Cerebellar nuclear complex (tissue), 1 donor: ENCODE measurements at regions not wholly inside any gene's neighbourhood (a gene's known extent, or its start where the extent isn't known, plus 50 kb on each side); places are given as distances from the start of the nearest gene placed in this dataset.
"Not testable (repeated sequence)": the region's sequence is repeated elsewhere in the genome, so short reads cannot be mapped to it uniquely, and the experiment has no call there.

Experiments used
- DNase-seq, 2 experiments: peaks; one replicate each; lab custom pipeline; 2025; lab: John Stamatoyannopoulos, UW

DNA sequence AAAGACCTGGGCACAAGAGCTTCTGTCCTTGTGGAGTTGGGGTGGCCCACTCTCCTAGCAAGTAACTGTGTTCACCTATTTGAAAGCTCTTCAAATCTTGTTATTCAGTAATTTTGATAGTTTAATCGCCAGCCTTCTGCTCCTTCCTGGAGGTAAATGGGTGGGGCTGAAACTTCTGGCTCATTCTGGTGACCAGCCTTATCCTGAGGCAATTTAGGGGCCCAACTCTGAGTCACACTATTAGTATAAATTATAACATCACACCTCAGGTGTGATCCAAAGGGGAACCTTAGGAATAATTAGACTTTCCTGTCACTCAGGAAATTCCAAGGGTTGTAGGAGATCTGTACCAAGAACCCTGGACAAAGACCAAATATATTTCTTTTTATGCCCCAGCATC lies 255.8 kb upstream of the RGPD4 start:
- DNase-seq = no peak

DNA sequence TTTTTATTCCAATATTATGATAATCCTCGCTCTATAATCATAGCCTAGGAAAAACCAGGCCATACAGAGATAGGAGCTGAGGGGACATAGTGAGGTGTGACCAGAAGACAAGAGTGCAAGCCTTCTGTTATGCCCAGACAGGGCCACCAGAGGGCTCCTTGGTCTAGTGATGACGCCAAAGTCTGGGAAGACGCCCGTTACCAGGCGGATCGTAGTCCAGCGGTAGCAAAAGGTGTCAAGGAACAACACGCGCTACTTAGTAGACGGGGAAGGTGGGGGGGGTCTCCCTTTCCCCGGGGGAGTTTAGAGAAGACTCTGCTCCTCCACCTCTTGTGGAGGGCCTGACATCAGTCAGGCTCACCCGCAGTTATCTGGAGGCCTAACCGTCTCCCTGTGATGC lies 253.8 kb upstream of the RGPD4 start:
- not testable (repeated sequence) for DNase-seq

DNA sequence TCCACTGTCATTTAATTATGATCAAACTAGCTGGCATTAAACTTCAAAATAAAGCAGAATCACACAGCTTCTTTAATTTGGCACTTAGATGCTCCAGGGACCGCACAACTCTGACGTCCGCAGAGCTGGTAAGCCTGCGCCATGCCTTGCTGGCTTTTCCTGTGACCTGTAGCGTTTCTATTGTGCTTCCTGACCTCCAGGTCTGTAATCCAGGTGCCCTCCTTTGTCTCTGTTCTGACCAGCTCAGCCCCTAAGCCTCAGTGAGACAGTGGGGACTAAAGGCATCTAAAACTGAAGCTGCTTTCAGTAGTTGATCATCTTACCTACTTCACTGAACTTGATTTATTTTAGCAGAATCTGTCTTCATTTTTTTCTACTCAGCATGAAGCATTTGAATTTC lies 249.7 kb upstream of the RGPD4 start:
- no peak for DNase-seq

DNA sequence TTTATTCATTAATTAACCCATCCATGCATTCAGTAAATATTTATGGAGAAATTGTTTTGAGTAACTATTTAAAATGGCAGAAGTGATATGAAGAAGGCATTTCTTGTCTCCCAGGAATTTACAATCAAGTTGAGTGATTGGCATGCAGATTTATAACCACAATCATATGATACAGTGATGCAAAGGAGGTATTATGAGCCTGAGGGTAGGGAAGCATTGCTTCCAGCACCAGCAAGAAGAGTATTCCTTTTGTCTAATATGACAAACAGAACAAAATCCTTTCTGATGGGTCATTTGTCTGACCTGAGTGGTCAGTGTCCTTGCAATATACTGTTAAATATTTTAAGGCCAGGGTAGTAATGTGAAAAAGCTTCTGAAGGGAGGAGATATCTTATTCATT lies 244.2 kb upstream of the RGPD4 start:
- DNase-seq = no peak

DNA sequence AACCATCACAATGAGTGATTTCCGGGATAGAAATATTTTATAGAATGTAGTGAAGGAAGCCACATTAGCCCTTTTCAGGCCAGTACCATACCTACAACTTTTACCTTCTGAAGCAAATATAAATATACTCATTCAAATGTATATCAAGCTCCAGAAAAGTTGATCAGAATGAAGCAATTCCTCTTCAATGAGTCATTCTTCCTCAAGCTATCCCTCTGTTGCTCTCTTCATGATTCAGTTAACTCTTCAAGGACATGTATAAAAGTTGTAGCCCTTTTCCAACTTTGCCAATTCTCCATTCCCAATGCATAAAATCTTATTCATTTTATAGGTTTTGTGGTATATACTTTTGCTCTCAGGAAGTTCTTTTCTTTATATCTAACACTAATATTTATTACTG lies 242.1 kb upstream of the RGPD4 start:
- DNase-seq = no peak

DNA sequence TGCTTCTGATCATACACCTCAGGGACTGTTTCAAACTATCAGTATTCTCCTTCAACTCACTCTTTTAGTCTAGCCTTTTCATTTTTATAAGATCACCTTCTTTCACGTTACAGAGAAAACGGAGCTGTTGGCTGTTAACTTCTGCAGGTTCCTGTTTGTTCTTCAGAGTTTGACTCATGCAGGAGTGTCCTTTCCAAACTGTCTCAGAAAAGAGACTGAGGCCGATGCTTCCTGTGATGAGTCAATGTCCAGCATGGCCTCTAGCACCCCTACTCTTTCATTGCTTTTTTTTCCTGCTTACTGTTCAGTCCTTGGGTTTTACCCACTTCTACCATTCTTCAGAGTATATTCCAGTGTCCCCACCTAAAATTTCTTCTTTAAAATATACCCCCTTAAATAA lies 240.8 kb upstream of the RGPD4 start:
- DNase-seq = no peak

DNA sequence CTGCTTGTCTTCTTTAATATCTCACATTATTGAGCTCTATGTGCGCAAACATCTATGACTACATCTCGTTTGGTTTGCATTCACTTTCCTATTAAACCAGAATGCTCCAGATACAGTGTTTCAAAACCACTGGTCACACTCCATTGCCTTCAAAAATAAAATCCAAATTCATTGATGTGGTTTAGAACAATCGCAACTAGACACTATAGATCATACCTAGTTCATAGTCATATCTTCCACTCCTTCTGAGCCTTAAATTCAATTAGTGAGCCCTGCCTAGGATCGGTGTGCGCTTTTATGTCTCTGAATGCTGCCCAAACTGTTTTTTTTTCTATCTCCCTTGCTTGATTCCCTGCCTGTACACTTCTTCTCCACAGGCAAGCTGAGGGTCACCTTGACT lies 238.5 kb upstream of the RGPD4 start:
- no peak for DNase-seq

DNA sequence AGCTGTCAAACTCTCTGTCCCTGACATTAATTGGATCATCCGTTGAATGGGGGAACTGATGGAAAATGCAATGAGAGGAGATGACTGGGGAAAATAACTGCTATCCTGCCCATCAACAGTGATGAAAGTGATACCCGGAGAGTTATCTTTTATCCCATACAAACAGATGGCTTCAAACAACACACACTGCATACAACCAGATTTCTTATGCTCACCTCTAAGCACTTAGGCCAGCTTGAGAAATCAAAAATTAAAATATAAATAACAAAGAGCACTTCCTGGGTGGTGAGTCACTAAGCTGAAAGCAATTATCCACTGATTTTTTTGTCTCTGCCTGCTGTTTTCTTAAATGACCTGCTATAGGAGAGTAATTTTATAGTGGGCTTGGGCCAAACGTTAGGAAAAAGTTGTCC lies 237.6 kb upstream of the RGPD4 start:
- DNase-seq = no peak

DNA sequence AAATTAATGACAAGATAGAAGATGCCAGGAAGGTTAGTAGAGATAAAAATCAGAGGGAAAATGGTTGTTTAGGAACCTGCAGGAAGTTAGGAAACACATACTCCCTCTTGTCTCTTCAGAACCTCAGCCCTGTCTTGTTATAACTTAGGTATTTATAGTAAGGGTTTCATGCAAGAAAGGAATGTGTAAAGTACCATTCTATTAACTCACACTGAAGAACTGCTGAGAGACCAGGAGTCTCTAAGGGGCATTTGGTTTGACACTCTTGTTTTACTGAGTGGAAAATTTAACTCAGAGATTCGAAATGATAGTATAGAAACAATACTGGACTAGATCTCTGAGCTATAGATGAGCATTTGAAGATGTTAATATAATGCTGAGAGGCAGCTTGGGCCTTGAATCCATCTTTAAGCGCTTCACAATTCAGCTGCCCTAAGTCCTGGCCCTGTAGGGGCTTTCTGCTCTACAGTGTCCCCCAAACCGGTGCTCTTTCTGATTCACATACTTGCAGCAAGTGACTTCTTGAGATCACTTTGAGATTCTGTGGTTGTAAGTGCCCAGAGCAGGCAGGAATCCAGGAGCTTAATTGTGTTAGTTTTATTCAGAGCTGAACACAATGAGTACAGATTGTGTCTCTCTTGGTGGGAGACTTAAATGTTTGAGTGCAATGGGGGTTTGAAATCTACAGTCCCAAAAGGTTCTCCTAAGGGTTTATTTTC lies 235.0 kb upstream of the RGPD4 start:
- no peak for DNase-seq

DNA sequence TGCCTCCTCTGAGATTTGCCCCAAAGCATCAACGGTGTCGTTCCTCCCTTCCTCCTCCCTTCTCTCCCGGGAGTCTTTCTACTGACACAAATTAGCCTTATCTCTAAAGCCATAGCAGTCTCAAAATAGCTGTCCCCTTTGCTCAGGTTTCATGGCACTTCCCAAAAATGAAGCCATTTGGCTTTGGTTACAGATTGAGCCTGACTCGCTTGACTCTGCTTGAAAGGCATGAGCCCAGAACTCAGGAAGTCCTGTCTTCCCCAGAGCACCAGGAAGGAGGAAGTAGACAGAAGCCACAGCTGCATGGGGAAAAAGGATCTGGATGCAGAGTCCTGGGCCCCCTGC lies 234.4 kb upstream of the RGPD4 start:
- DNase-seq = no peak

DNA sequence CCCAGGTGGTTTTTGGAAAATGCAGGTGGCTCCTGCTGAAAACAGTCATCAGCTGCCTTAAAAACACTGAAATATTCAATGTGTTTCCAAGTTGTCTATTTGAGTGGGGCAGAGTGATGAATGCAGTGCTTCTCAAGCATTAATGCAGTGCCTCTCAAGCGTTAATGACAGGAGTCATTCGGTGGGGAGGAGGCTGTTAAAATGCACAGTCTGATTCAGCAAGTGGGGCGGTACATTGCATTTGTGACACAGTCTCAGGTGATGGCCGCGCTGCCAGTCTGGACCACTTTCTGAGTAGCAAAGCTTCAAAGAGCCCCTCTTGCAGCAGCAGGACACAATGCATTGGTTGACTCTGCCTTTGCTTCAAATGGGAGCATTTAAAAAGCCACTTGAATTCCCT lies 231.4 kb upstream of the RGPD4 start:
- no peak for DNase-seq

DNA sequence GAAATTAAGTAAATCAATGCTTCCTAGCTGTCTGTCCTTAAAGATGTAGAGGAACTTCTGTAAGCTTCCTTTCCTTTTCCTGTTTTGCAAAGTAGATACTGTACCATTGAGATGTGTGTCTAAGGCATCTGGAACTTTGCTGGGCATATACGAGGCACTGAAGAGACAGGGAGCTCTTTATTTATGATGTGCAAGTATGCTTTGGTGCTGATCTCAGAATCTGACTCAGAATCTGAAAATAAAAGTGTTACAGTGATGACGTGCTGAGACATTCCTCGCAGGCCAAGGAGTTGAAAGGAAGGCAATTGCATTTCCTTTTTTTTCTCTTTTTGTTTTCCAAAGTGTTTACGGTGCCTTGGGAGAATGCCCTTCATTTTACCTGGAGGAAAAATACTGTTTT lies 230.9 kb upstream of the RGPD4 start:
- DNase-seq = no peak

DNA sequence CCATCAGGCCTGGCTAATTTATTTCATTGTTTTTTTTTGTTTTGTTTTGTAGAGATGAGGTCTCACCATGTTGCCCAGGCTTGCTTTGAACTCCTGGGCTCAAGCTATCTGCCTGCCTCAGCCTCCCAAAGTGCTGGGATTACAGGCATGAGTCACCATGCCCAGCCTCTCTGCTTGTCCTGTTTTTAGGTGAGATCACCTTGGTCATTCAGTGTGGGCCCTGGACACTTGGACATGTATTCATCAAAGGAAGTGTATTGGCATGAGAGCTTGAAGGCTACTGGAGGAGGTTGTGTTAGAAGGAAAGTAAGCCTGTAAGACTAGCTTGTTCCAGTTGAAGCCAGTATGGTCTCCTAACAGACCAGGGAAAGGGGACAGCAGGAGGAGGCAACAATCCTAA lies 229.2 kb upstream of the RGPD4 start:
- DNase-seq = no peak

DNA sequence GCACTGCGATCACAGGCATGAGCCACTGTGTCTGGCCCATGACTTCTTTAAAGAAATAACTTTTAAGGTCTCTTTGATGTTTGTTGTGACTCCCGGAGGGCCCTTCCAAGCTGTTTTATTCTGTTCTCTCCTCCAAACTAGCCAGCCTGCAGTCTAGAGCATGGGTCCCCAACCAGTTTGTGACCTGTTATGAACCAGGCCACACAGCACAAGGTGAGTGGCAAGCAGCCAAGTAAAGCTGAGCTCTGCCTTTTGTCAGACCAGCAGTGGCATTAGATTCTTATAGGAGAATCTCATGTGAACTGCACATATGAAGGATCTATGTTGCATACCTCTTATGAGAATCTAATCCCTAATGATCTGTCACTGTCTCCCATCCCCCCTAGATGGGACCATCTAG lies 223.9 kb upstream of the RGPD4 start:
- DNase-seq = no peak

DNA sequence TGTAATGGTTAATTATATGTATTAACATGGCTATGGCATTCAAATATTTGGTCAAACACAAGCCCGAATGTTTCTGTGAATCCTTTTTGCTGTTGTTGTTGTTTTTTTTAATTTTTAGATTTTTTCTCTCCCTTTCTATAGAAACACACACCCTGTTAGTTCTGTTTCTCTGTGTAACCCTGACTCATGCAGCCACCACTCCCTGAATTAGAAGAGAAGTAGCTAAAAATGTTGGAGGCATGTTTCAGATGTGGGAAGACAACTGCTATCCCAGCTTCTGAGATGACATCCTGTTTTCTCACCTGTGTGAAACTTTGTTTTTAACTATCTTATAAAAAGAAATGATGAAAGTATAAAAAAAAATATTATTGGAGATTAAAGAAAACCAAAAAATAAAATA lies 219.6 kb upstream of the RGPD4 start:
- DNase-seq = no peak

DNA sequence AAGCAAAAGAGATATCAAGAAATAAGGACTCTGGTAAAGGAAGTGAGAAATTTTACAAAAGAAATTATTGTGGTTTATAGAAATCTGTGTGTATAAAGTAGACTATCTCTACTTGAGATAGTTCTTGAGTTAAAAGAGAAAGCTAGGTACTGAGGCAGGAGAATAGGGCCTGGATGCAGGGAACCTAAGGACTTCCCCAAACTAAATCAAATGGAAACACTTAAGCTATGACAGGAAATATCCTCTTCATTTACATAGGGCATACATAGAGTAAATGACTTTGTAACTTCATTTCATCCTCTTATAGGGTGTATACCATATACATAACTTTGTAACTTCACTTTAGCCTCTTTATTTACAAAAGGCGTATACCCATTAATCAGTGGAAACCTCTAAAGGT lies 219.2 kb upstream of the RGPD4 start:
- DNase-seq = no peak

DNA sequence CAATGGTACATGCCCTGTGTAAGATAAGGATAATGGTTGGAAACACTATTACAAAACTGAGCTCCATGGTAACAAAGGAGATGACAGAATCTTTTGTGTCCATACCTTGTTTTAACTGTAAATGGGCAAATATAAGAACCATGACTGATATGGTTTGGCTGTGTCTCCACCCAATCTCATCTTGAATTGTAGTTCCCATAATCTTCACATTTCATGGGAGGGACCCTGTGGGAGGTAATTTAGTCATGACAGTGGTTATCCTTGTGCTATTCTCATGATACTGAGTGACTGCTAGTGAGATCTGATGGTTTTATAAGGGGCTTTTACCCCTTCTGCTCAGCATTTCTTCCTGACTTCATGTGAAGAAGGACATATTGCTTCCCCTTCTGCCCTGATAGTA lies 211.7 kb upstream of the RGPD4 start:
- no peak for DNase-seq

DNA sequence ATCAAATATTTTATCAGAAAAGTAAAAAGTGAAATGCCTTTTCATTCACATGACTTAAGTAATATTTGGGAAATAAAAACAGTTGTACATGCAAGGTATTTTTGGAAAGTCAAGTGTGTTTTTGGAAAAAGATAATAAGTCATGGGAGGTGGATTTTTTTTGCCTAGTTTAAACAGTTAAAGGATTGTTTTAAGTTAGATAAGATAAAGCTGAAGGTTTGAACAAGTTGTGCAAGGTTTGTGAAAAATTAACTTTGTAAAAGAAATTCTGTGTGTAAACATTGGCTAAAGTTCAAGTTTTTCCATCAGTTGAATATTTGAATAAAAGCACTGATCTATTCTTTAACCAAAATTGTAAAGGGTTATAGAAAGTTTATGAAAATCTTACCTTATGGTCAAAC lies 207.9 kb upstream of the RGPD4 start:
- DNase-seq = no peak

DNA sequence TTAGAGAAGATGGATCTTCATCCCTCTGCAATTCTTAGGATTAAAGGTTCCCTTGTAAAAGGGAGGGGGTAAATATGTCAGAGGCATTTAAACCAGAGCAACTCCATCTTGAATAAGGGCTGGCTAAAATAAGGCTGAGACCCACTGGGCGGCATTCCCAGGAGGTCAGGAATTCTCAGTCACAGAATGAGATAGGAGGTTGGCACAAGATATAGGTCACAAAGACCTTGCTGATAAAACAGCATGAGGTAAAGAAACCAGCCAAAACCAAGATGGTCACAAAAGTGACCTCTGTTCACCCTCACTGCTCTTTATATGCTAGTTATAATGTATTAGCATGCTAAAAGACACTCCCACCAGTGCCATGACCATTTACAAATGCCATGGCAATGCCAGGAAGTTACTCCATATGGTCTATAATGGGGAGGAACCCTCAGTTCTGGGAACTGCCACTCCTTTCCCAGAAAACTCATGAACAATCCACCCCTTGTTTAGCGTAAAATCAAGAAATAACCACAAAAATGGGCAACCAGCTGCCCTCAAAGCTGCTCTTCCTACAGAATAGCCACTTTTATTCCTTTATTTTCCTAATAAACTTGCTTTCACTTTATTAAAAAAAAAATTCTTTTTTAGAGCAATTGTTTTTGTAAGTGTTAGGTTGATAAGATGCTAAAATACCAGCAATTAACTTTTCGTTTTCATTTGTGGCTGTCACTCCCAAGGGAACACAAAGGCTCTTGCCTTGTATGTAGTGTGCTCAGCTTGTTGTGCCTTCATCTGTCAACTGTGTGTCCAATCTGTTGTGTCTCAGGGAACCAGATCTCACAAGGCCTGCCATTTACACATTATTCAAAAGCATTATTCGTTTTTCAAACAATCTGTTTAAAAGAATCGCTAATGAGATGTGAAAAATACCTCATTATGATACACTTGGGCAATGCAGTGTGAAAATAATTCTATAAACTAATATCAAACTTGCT lies 205.2 kb upstream of the RGPD4 start:
- no peak for DNase-seq

DNA sequence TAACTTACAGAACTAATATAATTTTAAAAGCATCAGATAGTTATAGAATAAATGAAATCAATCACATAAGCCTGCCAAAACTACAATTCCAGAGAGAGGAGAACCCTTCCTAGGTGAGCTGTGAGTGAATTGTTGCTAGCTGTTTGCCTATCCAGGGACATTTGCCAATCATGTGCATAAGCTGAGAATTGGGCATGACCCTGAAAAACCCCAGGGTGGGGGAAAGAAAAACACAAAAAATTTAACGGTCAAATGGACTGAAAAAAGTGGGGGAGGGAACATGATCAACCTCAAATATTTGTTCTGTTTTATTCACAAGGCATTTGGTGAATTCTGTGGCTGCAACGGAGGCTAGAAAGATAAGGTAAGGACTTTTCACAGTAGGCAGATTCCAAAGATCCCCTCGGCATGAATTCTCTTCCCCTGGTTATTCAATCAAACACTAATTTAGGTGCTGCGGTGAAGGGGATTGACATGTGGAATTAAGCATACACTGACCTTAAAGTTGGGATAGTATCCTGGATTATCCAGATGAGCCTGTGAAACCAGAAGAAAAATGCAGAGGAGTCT lies 203.9 kb upstream of the RGPD4 start:
- no peak for DNase-seq

DNA sequence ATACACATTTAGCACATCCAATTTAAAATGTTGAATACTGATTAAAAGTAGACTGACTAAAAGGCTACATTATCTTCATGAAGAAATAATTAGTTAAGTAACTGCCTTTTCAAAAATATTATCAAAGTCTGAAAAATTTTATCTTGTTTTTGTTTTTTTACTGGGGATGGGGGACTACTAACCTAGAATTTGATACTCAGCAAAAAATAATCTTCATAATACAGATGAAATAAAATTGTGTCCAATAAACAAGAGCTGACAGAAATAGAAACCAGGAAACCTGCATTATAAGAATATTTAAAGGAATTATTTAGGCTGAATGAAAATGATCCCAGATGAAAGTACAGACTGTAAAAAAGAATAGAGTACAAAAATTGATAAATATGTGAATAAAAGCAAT lies 200.7 kb upstream of the RGPD4 start:
- no peak for DNase-seq

DNA sequence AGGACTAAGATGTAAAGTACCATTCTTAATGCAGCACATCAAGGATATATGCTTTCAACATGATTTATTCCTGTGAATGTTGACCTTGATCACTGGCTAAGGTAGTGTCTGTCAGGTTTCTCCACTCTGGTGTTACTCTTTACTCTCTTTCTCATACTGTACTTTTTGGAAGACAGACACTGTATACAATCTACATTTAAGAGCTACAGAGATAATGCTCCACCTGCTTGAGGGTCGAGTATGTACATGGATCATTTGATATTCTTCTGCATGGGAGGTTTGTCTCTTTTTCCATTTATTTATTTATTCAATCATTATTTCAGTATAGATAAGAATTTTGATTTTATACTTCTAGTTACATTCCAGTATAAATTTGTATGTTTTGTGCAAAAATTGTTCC lies 199.5 kb upstream of the RGPD4 start:
- no peak for DNase-seq

DNA sequence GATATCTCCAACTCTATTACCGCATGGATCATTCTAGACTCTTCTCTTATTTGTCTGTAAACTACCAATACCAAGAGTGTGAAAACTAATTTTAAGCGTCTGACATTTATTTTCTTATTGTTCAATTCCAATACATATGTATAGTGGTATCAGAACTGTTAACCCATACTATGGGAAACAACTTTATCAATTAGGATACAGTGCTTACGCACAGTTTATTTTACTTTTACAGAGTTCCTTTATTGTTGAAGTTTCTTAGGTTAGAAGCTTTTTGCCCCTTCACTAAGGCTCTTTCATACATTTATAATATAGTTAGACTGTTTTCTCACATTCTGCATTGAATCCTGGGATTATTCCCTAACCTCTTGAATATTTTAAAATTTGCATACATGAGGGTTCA lies 198.8 kb upstream of the RGPD4 start:
- DNase-seq = no peak
